GM23338 (cell line): ENCODE measurements at regions not wholly inside any gene's neighbourhood (a gene's known extent, or its start where the extent isn't known, plus 50 kb on each side); places are given as distances from the start of the nearest gene placed in this dataset.

Experiments used
- JUNB ChIP-seq: IDR thresholded peaks from one replicate; pipeline ENCODE4 v1.6.1; 2016; ENCODE audit warnings: antibody characterized with exemption; ENCODE audit not compliant: unreplicated experiment
- POLR2AphosphoS5 ChIP-seq: IDR thresholded peaks from 2 replicates; pipeline ENCODE4 v1.6.1; 2016; ENCODE audit warnings: antibody characterized with exemption, low read depth
- REST ChIP-seq: IDR thresholded peaks from one replicate; pipeline ENCODE4 v1.6.1; 2018; ENCODE audit warnings: antibody characterized with exemption; ENCODE audit not compliant: unreplicated experiment
- TF ChIP-seq, protein P1 (sequence below), 2 experiments: fragments of 200-600 bp in 1 of 2; sonication (generic) in 1 of 2; conservative IDR thresholded peaks; 2 replicates each; pipeline versions ENCODE4 v1.5.1 to v1.6.1; 2016 to 2017; ENCODE audit warnings: antibody characterized with exemption in 2 of 2, low read depth in 2 of 2, mild to moderate bottlenecking in 2 of 2, moderate library complexity in 1 of 2

- no peak for TF ChIP-seq POLR2AphosphoS5
- TF ChIP-seq, protein P1, sequence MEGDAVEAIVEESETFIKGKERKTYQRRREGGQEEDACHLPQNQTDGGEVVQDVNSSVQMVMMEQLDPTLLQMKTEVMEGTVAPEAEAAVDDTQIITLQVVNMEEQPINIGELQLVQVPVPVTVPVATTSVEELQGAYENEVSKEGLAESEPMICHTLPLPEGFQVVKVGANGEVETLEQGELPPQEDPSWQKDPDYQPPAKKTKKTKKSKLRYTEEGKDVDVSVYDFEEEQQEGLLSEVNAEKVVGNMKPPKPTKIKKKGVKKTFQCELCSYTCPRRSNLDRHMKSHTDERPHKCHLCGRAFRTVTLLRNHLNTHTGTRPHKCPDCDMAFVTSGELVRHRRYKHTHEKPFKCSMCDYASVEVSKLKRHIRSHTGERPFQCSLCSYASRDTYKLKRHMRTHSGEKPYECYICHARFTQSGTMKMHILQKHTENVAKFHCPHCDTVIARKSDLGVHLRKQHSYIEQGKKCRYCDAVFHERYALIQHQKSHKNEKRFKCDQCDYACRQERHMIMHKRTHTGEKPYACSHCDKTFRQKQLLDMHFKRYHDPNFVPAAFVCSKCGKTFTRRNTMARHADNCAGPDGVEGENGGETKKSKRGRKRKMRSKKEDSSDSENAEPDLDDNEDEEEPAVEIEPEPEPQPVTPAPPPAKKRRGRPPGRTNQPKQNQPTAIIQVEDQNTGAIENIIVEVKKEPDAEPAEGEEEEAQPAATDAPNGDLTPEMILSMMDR (conservative IDR thresholded peaks at IDR 0.05; ENCODE audit: low read depth in 2 of 2), result no peak
- no peak for TF ChIP-seq REST
- no peak for TF ChIP-seq JUNB
Measured at GRCh38 chr2:8538531-8538930, 143.3 kb upstream of the ID2 start.
